H1 (cell line): ENCODE measurements at regions not wholly inside any gene's neighbourhood (a gene's known extent, or its start where the extent isn't known, plus 50 kb on each side); places are given as distances from the start of the nearest gene placed in this dataset.

Experiments used
- CTCF ChIA-PET: fragments of 300-600 bp; sonication (Branson Sonifier 250); formaldehyde crosslinking; loops from one replicate; lab custom pipeline; 2021; ENCODE audit not compliant: partially characterized antibody; lab: Charles Lee
- POLR2A ChIA-PET: fragments of 300-600 bp; sonication (Branson Sonifier 250); formaldehyde crosslinking; loops from one replicate; lab custom pipeline; 2021; ENCODE audit warnings: inconsistent platforms; ENCODE audit not compliant: partially characterized antibody; lab: Charles Lee
- DNase-seq, 2 experiments: peaks; one replicate each; pipeline versions ENCODE4 v3.0.0 to v3.0.0-alpha.2; 2010 to 2022; ENCODE audit warnings: low spot score in 2 of 2, low read depth in 1 of 2, mixed read lengths in 1 of 2
- FAIRE-seq: peaks from 2 replicates; lab custom pipeline; 2011; peaks lifted over from hg19 to GRCh38; lab: Jason Lieb, UNC
- H2AFZ ChIP-seq: 2 replicates; pipeline ENCODE4 v1.8.1; 2012; ENCODE audit warnings: low read length, inconsistent platforms
- H2AK5ac ChIP-seq: 2 replicates; pipeline ENCODE4 v1.6.1; 2013; ENCODE audit warnings: low read depth, low read length
- H2BK120ac ChIP-seq: replicated peaks from 2 replicates; pipeline ENCODE3; 2013; ENCODE audit warnings: low read depth, low read length, inconsistent platforms
- H2BK12ac ChIP-seq: 2 replicates; pipeline ENCODE4 v1.6.1; 2013; ENCODE audit warnings: low read depth, low read length
- H2BK15ac ChIP-seq: 2 replicates; pipeline ENCODE4 v1.6.1; 2013; ENCODE audit warnings: low read length
- H2BK20ac ChIP-seq: 2 replicates; pipeline ENCODE4 v1.6.1; 2013; ENCODE audit warnings: low read length
- H2BK5ac ChIP-seq: 2 replicates; pipeline ENCODE4 v1.6.1; 2013; ENCODE audit warnings: low read depth, low read length
- H3K14ac ChIP-seq: 2 replicates; pipeline ENCODE4 v1.6.1; 2013; ENCODE audit warnings: inconsistent platforms; ENCODE audit not compliant: insufficient read length
- H3K18ac ChIP-seq: 2 replicates; pipeline ENCODE4 v1.6.1; 2013; ENCODE audit warnings: low read length; ENCODE audit errors: extremely low read depth
- H3K23ac ChIP-seq: 2 replicates; pipeline ENCODE4 v1.6.1; 2013; ENCODE audit warnings: inconsistent platforms; ENCODE audit not compliant: insufficient read length
- H3K23me2 ChIP-seq: 2 replicates; pipeline ENCODE4 v1.6.1; 2013; ENCODE audit warnings: low read depth, low read length
- H3K27ac ChIP-seq: 2 replicates; pipeline ENCODE4 v1.6.1; 2011; ENCODE audit warnings: low read depth, low read length, inconsistent platforms
- H3K27me3 ChIP-seq, 4 experiments: replicated peaks in 1 of 4; 1 replicate in 1 of 4; 2 replicates in 3 of 4; pipeline versions ENCODE4 v1.6.1 to v1.8.1; 2011 to 2013; ENCODE audit warnings: low read length in 3 of 4, mild to moderate bottlenecking in 3 of 4, inconsistent platforms in 2 of 4, mixed read lengths in 2 of 4, moderate library complexity in 1 of 4; ENCODE audit not compliant: control insufficient read depth in 3 of 4, insufficient read depth in 3 of 4; ENCODE audit errors: extremely low read depth in 1 of 4
- H3K36me3 ChIP-seq, 4 experiments: 2 replicates each; pipeline versions ENCODE4 v1.6.1 to v1.8.1; 2011 to 2013; ENCODE audit warnings: mild to moderate bottlenecking in 4 of 4, low read length in 3 of 4, moderate library complexity in 2 of 4, control low read depth in 1 of 4, inconsistent platforms in 1 of 4; ENCODE audit not compliant: insufficient read depth in 4 of 4, control insufficient read depth in 2 of 4
- H3K4ac ChIP-seq: replicated peaks from 2 replicates; pipeline ENCODE3; 2013; ENCODE audit warnings: low read length, low read depth, mixed read lengths, inconsistent platforms; ENCODE audit not compliant: insufficient read length
- H3K4me1 ChIP-seq, 4 experiments: replicated peaks in 1 of 4; 1 replicate in 1 of 4; 2 replicates in 3 of 4; pipeline versions ENCODE4 v1.6.1 to v1.8.1; 2011 to 2013; ENCODE audit warnings: low read length in 3 of 4, inconsistent platforms in 2 of 4, mixed read lengths in 1 of 4; ENCODE audit not compliant: insufficient read depth in 4 of 4, control insufficient read depth in 3 of 4
- H3K4me2 ChIP-seq, 2 experiments: 2 replicates each; pipeline versions ENCODE4 v1.6.1 to v1.8.1; 2011 to 2013; ENCODE audit warnings: low read depth in 2 of 2, low read length in 2 of 2, control low read depth in 1 of 2, inconsistent platforms in 1 of 2, mild to moderate bottlenecking in 1 of 2; ENCODE audit not compliant: insufficient read depth in 1 of 2
- H3K4me3 ChIP-seq, 4 experiments: fragments of 200-600, 300-600 bp in 1 of 4; sonication (generic), shearing (Covaris generic), sonication (Bioruptor Twin) in 1 of 4; 2 replicates each; pipeline versions ENCODE4 v1.5.1 to v1.8.1; 2011 to 2016; ENCODE audit warnings: low read length in 4 of 4, low read depth in 3 of 4, control low read depth in 2 of 4, inconsistent platforms in 2 of 4, mild to moderate bottlenecking in 2 of 4, mixed read lengths in 1 of 4, moderate library complexity in 1 of 4; ENCODE audit not compliant: insufficient read depth in 2 of 4; ENCODE audit errors: extremely low read depth in 1 of 4
- H3K56ac ChIP-seq: replicated peaks from 2 replicates; pipeline ENCODE3; 2013; ENCODE audit warnings: low read depth, mild to moderate bottlenecking, mixed read lengths, low read length, inconsistent platforms; ENCODE audit not compliant: insufficient read length
- H3K79me1 ChIP-seq: 2 replicates; pipeline ENCODE4 v1.6.1; 2013; ENCODE audit warnings: low read depth, low read length, control low read depth
- H3K79me2 ChIP-seq, 2 experiments: 2 replicates each; pipeline versions ENCODE4 v1.6.1 to v1.8.1; 2012 to 2013; ENCODE audit warnings: low read length in 2 of 2, mild to moderate bottlenecking in 2 of 2, inconsistent platforms in 1 of 2; ENCODE audit not compliant: insufficient read depth in 2 of 2, control insufficient read depth in 1 of 2
- H3K9ac ChIP-seq, 4 experiments: replicated peaks in 1 of 4; 1 replicate in 1 of 4; 2 replicates in 3 of 4; pipeline versions ENCODE4 v1.6.1 to v1.8.1; 2011 to 2013; ENCODE audit warnings: low read depth in 3 of 4, low read length in 3 of 4, control low read depth in 2 of 4, mild to moderate bottlenecking in 2 of 4, moderate library complexity in 2 of 4, inconsistent platforms in 1 of 4; ENCODE audit errors: extremely low read depth in 1 of 4
- H3K9me3 ChIP-seq, 2 experiments: 2 replicates each; pipeline versions ENCODE4 v1.6.1 to v1.8.1; 2012 to 2013; ENCODE audit warnings: mild to moderate bottlenecking in 2 of 2, moderate library complexity in 2 of 2, control low read depth in 1 of 2, inconsistent platforms in 1 of 2, low read depth in 1 of 2, low read length in 1 of 2, mixed read lengths in 1 of 2; ENCODE audit not compliant: insufficient read depth in 2 of 2
- H4K20me1 ChIP-seq, 2 experiments: replicated peaks in 1 of 2; 2 replicates each; pipeline versions ENCODE3 to v1.8.1; 2011 to 2013; ENCODE audit warnings: inconsistent platforms in 2 of 2, low read length in 2 of 2, mild to moderate bottlenecking in 1 of 2; ENCODE audit not compliant: insufficient read depth in 2 of 2, control insufficient read depth in 1 of 2
- H4K5ac ChIP-seq: 2 replicates; pipeline ENCODE4 v1.6.1; 2013; ENCODE audit warnings: low read length, low read depth, mixed read lengths, inconsistent platforms; ENCODE audit not compliant: insufficient read length
- H4K8ac ChIP-seq: 2 replicates; pipeline ENCODE4 v1.8.0; 2013; ENCODE audit warnings: mild to moderate bottlenecking, moderate library complexity, low read length, inconsistent platforms; ENCODE audit not compliant: insufficient read depth; ENCODE audit errors: extremely low read depth
- H4K91ac ChIP-seq: replicated peaks from 2 replicates; pipeline ENCODE3; 2013; ENCODE audit warnings: low read length, mixed read lengths, inconsistent platforms; ENCODE audit not compliant: insufficient read length
- KDM1A ChIP-seq: fragments of 200-600, 300-600 bp; sonication (generic); IDR thresholded peaks from 2 replicates; pipeline ENCODE4 v1.7.1; 2016; ENCODE audit warnings: mild to moderate bottlenecking, low read length, borderline replicate concordance
- NRF1 ChIP-seq: IDR thresholded peaks from 2 replicates; pipeline ENCODE4 v1.6.1; 2011; ENCODE audit warnings: mild to moderate bottlenecking, low read depth, low read length, improper control_type of control experiment
- RNF2 ChIP-seq: fragments of 200-900, 300-1000 bp; sonication (generic); IDR thresholded peaks from 2 replicates; pipeline ENCODE4 v1.7.1; 2016; ENCODE audit warnings: borderline replicate concordance, low read depth, mild to moderate bottlenecking, antibody characterized with exemption, low read length; ENCODE audit not compliant: poor library complexity, severe bottlenecking; ENCODE audit errors: missing control alignments
- SIRT6 ChIP-seq: IDR thresholded peaks from one replicate; pipeline ENCODE4 v1.7.1; 2012; ENCODE audit warnings: low read length, inconsistent platforms
- TAF1 ChIP-seq: IDR thresholded peaks from 2 replicates; pipeline ENCODE4 v1.6.1; 2011; ENCODE audit warnings: mild to moderate bottlenecking, low read depth, low read length
- WGBS, 2 experiments: shearing (Covaris generic) in 1 of 2; methylation state at CpG; one replicate each; pipeline versions ENCODE4 v1.1.6 to v1.1.7; 2013 to 2015; ENCODE audit warnings: low lambda C conversion rate in 2 of 2, mixed read lengths in 2 of 2, inconsistent platforms in 1 of 2, low coverage in 1 of 2, missing lambda C conversion rate in 1 of 2; ENCODE audit not compliant: insufficient replicate concordance in 2 of 2, insufficient coverage in 1 of 2, insufficient read length in 1 of 2; ENCODE audit errors: extremely low coverage in 1 of 2, missing lambda C conversion rate in 1 of 2; 5-methylcytosine and 5-hydroxymethylcytosine counted together

- CTCF ChIA-PET = interaction anchor here (0.6 to 2.3 kb wide), 2 partner anchors 8 to 118 kb away, joined by 3 to 5 read pairs; no protein-coding TSS in a partner anchor
- Histone ChIP-seq H2AK5ac (no peak overlapping the region), H2BK12ac (no peak overlapping the region; the same call in none of the 2 replicates), H3K56ac (no peak overlapping the region), H3K4me1 (peaks cover 4 to 25% (median 17%) of the 10 kb centered on the region in 4 experiments), H3K23me2 (peaks cover 6% of the 10 kb centered on the region), H4K8ac (no peak overlapping the region), H3K27me3 (peaks cover 0 to 9% (median 1%) of the 10 kb centered on the region in 4 experiments; a peak in 3 of 7 replicates), H3K36me3 (no peaks in the 10 kb centered on the region), H3K4me2 (peak overlapping the region; percentile 15 to 89; a peak in 3 of 4 replicates), H4K5ac (peak overlapping the region; percentile 78), H2AFZ (no peak overlapping the region), H4K20me1 (no peaks in the 10 kb centered on the region), H3K9ac (no peak overlapping the region; a peak in 1 of 7 replicates), H2BK120ac (no peak overlapping the region), H2BK15ac (no peak overlapping the region), H3K18ac (peak overlapping the region; percentile 81), H4K91ac (no peak overlapping the region), H3K4me3 (peak overlapping the region in 2 of 4 experiments; percentile 41 to 63; a peak in 2 of 8 replicates), H3K14ac (no peak overlapping the region), H3K79me1 (no peaks in the 10 kb centered on the region), H3K4ac (no peak overlapping the region), H3K23ac (no peak overlapping the region), H3K27ac (no peak overlapping the region; the same call in 1 of the 2 replicates), H2BK5ac (no peak overlapping the region; the same call in 1 of the 2 replicates), H2BK20ac (no peak overlapping the region), H3K79me2 (no peaks in the 10 kb centered on the region), H3K9me3 (no peaks in the 10 kb centered on the region; a peak in 1 of 4 replicates)
- POLR2A ChIA-PET = interaction anchor here (1.0 to 1.5 kb wide), 4 partner anchors 11 to 103 kb away, joined by 3 to 4 read pairs (median 4); no protein-coding TSS in a partner anchor
- no peak for DNase-seq
- 88% methylated on average over 8 of the region's 8 CpGs; no CpG with 5 or more reads in 1 of the 2 experiments for WGBS, 2 experiments
- no peak for FAIRE-seq
- TF ChIP-seq KDM1A = peak; percentile 52; the same call in 1 of the 2 replicates
- no peak for TF ChIP-seq SIRT6
- TF ChIP-seq NRF1 = no peak
- no peak for TF ChIP-seq RNF2
- no peak for TF ChIP-seq TAF1
These were observed 140.0 kb upstream of the LHX5 start for GRCh38 chr12:113611652-113612051.
